ENCODE measurements at regions not wholly inside any gene's neighbourhood (a gene's known extent, or its start where the extent isn't known, plus 50 kb on each side); places are given as distances from the start of the nearest gene placed in this dataset.
"Not testable (repeated sequence)": the region's sequence is repeated elsewhere in the genome, so short reads cannot be mapped to it uniquely, and the experiment has no call there.

DNA sequence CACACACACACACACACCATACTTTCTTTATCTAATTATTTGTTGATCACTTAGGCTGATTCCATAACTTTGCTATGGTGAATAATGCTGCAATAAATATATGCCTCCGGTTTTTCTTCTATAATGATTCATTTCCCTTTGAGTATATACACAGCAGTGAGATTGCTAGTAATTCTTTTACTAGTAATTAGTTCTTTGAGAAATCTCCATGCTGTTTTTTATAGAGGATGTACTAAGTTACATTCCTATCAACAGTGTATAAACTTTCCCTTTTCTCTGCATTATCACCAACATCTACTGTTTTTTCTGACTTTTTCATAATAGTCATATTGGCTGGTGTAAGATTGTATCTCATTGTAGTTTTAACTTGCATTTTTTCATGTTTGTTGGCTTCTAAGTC lies 1405.1 kb downstream of the PCDH9 start:
- no peak for DNase-seq (ENCODE audit: low read depth in 2 of 2)

DNA sequence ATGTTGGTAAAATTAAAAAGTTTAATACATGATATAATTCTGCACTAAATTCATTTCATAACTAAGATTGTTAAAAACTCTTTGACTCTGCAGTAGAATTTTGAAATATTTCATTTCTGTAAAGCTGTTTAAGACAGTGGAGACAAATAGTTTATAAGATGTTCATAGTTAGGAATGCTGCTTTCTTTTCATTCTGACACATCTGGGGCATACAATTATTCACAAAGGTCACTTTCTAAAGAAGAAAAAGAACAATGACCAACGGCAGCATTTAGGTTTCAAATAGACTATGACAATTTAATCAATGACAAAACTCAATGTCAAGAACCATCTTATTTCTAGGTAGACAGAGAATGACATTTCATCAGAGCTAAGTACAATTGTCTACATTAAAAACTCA lies 1422.1 kb downstream of the PCDH9 start:
- no peak for DNase-seq (ENCODE audit: low read depth in 2 of 2)

DNA sequence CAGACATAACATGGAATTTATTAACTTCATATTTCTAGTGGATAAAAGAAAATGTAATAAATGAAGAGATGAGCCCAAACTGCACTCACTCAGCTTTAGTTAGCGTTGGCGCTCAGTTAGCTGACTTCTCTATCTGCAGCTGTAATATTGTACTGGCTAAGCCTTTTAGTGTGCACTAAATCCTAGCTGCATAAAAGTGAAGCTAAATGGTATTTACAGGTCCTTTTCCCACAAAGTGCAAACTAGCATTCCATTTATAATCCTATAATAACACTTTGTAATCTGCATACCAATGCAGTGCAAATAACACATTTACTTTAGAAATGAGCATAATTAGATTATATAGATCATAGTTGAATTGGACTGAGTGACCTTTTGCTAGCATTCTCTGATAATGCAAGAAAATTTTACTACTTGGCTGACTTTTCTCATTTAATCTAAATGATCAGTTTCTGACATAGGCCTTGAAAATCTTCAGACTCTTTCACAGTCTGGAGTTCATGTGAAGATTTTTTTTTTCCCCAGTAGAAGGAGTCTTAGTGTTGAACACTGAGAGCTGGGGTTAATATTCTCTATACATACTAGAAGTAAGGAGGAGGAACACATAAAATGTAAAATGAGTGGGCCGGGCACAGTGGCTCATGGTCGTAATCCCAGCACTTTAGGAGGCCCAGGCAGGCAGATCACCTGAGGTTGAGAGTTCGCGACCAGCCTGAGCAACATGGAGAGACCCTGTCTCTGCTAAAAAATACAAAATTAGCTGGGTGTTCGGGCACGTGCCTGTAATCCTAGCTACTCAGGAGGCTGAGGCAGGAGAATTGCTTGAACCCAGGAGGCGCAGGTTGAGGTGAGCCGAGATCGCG lies 1426.4 kb downstream of the PCDH9 start:
- DNase-seq (ENCODE audit: low read depth in 2 of 2), result no peak

DNA sequence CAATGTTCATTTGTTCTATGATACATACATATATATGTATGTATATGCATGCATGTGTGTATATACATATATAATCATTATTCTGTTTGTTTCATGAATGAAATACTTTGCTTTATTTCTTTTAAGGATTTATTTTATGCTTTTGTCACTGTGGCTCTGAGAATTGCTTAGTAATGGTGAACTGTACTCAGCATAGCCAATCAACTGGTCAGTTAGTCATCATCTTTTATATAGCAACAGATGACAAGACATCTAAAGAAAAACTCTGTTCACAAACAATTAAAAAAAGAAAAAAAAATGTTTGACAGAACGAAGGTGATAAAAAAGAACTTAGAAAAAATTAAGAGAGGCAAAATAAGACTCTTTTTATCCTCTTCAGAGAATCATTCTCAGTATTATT lies 1440.3 kb downstream of the PCDH9 start:
- DNase-seq (ENCODE audit: low read depth in 2 of 2), result no peak

DNA sequence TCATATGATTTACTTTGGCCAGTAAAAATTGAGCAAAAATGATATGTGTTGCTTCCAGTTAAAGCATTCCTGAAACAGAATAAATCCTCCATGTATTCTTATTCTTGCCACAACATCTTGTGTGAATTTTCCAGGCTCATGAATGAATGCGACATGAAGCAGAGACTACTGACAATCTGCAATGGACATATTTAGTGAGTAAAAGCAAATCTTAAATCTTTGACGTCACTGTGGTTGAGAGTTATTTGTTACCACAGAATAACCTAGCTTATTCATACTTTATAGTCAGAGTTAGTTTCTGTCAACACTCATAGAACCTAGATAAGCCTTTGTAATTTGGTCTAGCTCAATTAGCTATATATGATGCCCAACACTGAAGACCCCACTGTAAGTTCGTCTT lies 1443.1 kb downstream of the PCDH9 start:
- no peak for DNase-seq (ENCODE audit: low read depth in 2 of 2)

DNA sequence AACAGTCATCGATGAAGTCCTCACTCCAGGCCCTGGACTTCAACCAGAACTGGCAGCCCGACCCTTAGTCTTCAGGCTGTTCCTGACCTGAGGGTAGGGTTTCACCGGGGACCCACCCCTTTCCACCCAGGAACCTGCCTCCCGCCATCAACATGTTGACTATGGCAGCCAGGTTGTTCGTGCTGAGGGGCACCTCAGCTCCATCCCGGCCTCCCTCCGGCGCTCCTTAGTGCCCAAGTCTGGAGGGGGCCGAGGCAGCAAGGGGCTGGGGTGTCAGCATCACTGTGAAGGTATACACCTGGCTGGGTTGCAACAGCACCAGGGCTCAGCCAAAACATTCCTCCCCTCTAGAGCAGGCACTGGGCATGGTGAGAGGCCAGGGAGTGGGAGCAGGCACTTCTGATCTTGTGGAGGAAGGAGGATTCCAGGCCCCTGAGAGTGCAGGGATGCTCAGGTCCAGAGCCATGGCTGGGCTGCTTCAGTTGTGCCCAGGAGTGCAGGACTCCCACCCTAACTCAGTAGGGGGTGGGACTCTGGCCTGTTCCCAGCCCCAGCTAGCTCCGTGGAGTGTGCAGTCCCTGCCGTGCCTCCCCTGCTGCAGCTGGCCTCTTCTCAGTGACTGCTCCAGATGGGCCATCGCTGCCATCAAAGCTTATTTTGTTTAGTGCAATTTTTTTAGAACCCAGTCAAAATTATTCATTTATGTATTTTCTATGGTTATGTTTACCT lies 1445.9 kb downstream of the PCDH9 start:
- DNase-seq (ENCODE audit: low read depth in 2 of 2), result no peak

DNA sequence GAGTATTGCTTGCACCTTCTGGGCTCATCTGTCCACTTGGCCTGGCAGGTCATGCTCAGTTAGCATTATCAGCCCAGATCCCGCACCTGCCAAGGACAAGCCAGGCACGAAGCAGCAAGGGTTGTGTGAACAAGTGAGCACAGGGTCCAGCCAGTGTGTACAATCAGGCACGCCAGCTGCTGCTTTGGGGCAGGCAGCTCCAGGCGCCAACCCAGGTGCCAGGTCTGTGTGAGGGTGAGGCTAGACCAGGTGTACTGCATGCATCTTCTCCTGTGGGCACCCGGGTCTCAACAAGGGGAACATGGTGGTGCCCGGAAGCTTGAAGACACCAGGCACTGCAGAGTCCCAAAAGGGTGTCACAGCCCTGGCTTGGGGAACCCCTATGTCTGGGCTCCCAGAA lies 1446.8 kb downstream of the PCDH9 start:
- DNase-seq (ENCODE audit: low read depth in 2 of 2), result no peak

DNA sequence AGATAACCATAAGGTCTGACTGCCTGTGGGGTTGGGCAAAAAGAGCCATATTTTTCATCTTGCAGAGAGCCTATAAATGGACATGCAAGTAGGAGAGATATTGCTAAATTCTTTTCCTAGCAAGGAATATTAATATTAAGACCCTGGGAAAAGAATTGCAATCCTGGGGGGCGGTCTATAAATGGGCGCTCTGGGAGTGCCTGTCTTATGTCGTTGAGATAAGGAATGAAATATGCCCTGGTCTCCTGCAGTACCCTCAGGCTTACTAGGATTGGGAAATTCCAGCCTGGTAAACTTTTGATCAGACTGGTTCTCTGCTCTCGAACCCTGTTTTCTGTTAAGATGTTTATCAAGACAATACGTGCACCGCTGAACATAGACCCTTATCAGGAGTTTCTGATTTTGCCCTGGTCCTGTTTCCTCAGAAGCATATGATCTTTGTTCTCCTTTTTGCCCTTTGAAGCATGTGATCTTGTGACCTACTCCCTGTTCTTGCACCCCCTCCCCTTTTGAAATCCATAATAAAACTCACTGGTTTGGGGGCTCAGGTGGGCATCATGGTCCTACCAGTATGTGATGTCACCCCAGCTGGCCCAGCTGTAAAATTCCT lies 1458.3 kb downstream of the PCDH9 start:
- DNase-seq (ENCODE audit: low read depth in 2 of 2), result not testable (repeated sequence)

DNA sequence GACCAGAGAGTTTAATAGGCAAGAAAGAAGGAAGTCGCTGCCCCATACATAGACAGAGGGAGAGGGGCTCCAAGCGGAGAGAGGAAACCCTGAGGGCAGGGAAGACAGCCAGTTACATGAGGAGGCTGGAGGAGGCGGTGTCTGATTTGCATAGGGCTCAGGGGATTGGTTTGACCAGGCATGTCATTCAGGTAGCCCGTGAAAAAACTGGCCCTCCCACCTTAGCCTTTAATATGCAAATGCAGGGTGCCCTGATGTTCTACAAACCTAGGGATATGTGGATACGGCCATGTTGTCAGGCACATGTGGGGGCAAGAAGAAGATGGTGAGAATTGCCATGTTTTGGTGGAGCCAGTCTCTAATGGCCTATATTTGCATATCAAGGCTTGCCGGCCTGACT lies 1461.6 kb downstream of the PCDH9 start:
- DNase-seq (ENCODE audit: low read depth in 2 of 2), result no peak

DNA sequence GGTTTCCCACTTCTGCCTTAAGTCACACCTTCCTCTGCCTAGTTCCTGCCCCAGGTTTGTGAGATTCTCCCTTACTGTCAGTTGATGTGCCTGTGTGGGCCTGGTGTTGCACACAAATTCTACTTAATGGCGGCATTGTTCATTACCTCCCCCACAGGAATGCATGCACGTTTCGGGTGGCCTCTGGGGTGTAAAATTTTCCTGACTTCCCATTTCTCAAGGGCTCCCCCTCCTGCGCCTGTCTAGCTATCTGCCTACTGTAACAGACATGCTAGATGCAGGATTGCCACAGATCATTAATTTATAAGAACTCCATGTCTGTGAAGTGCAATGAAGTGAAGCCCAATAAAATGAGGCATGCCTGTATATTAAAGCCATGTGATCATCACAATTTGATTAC lies 1466.3 kb downstream of the PCDH9 start:
- DNase-seq (ENCODE audit: low read depth in 2 of 2), result no peak

DNA sequence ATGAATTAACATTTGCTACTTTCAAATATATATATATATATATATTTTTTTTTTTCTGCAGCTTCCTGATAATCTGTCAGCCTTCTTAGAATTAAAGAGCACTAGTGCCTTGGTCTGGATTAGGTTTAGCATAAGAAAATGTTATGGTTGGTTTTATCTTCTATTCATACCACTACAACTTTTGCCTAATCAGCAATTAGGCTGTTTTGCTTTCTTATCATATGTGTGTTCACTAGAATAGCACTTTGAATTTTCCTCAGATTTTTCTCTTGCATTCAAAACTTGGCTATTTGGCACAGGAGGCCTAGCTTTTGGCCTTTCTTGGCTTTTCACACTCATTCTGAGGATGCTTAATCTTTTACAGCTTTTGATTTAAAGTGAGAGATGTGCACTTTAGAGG lies 1468.1 kb downstream of the PCDH9 start:
- no peak for DNase-seq (ENCODE audit: low read depth in 2 of 2)

DNA sequence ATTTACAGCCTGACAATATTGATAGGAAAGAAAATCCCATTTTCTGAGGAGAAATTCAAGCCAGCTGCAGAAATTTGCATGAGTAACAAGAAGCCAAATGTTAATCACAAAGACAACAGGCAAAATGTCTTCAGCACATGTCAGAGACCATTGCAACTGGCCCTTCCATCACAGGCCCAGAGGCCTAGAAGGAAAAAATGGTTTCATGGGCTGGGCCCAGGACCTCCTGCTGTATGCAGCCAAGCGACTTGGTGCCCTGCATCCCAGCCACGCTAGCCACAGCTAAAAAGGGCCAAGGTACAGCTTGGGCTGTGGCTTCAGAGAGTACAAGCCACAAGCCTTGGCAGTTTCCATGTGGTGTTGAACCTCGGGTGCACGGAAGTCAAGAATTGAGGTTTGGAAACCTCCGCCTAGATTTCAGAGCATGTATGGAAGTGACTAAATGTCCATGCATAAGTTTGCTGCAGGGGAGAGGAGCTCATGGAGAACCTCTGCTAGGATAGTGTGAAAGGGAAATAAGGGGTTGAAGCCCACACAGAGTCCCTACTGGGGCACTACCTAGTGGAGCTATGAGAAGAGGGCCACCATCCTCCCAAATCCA lies 1474.0 kb downstream of the PCDH9 start:
- no peak for DNase-seq (ENCODE audit: low read depth in 2 of 2)

DNA sequence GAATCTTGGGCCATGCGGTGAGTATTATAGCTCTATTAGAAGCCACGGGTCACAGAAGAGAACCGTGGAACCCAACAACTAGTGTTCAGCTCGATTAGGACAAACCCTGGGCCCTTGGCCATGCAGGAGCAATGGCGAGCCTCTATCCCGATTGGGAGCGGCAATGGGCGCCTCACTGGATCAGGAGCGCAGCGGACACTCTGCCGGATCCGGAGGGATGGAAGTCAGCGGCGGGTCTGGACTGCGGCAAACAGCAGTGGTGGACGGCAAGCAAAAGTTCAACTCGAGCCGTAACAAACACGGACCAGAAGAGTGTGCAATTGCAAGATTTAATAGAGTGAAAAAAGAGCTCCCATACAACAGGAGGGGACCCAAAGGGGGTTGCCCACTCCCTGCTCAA lies 1481.9 kb downstream of the PCDH9 start:
- no peak for DNase-seq (ENCODE audit: low read depth in 2 of 2)

DNA sequence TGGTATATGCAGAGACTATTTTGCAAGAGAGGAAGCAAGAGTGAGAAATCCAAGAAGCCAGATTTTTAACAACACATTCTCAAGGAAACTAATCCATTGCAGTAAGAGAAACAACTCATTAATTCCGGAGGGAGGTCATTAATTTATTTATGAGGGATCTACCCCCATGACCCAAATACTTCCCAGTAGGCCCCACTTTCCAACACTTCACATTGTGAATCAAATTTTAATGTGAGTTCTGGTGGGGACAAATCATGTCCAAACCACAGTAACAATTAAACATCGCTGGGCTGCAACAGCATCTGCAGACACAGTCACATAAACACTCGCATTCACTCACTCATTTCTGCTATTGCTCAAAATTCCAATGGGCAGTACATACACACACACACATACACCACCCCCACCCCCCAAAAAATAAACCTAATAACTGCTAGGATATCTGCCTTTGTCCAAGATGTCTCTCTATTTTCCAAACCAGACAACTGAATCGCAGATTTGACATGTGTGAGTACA lies 1483.7 kb downstream of the PCDH9 start:
- no peak for DNase-seq (ENCODE audit: low read depth in 2 of 2)

DNA sequence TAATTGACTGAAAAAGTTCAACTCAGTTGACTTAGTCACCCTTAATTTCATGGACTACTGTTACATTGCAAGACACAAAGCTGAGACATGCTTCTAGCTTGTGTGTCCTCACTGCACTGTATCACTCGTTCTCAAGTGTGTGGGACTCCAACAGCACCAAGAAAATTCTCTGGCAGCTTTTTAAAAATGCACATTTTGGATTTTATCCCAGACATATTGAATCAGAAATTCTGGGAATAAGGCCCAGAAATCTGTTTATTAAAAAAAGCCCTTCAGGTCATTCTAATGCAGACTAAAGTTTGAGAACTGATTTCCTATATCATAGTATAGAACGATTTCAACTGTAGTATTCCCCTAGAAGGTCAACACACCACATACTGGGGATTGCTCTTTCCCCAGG lies 1485.3 kb downstream of the PCDH9 start:
- DNase-seq (ENCODE audit: low read depth in 2 of 2), result no peak

DNA sequence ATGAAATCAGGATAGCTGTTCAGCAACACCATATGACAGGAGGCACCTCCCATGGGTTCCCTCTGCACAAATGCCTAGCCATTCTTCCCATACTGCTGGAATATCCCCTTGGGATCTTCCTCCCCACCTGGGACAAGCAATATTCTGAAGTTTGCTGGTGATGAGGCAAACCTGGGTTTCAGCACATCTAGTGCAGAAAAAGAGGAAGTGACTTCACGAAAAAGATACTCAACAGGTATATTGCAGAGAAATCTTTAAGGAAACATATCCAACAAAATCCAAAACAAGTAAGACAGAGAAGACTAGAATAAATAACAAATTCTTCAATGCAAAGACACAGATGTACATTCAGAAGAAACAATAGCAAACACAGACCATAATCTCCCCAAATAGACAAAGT lies 1497.0 kb downstream of the PCDH9 start:
- no peak for DNase-seq (ENCODE audit: low read depth in 2 of 2)

DNA sequence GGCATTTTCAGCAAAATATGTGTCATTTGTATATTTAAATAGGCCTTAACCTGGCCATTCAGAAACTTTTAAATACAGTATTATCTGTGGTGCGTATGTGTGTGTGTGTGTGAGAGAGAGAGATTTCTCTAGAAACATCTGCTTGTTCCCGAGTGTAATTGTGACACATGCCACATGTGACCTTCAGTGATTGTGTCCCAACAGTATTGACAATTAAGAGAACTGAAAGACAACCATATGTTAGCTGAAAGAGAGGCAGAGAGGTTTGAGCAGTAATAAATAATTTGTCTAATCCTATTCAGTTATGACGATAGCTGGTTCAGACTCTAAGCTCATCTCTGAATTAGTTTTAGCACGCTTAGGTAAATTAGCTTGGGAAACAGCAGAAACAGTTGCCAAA lies 1503.1 kb downstream of the PCDH9 start:
- no peak for DNase-seq (ENCODE audit: low read depth in 2 of 2)

DNA sequence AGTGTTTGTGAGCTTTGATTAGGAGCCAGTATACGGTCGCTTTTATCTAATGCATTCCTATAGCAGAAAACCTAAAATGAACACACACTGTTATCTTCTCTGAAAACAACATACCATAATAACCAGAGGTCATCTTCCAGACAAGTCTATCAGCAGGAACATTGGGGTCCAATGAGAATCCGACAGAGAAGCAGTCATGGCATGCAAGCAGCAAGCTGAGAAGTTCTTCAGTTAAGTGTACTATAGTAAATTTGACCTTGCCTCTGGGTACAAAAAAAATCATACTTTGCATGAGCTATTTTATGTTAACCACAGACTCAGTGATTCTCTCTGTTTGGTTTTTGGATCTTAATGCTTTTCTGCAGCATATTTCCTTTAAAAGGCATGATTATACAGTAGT lies 1505.1 kb downstream of the PCDH9 start:
- no peak for DNase-seq (ENCODE audit: low read depth in 2 of 2)

DNA sequence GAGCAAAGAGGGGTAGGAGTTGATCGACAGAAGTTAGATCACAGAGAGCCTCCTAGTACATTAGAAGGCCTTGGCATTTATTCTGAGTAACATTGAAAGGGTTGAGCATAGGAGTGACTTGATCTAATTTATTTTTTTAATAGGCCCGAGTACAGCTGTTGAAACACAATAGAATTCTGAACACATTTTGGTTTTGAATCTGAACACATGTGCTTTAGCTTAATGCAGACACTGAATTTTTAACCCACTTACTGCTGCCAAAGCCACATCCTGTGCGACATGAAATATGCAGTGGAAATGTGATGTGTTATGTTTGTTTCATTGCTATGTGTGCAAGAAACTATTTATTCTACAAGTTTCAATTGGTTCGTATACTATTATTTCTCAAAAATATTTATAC lies 1505.9 kb downstream of the PCDH9 start:
- no peak for DNase-seq (ENCODE audit: low read depth in 2 of 2)

DNA sequence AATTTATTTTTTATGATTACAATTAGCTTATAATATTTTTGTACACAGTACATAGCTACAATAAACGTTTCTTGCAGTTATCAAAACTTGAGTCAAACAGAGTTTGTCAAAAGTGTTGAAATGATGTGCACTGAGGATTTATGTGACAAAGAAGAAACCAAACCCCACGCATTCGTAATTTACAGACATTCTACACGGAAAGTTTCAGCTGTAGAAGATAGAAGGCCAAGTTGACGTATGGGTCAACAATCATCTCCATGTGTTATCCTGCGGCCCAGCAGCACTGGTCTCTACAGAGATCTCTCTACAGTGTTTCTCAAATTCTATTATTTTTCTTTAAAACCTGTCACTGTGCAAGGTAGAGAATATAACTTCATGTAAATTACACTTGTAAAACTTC lies 1507.6 kb downstream of the PCDH9 start:
- no peak for DNase-seq (ENCODE audit: low read depth in 2 of 2)

DNA sequence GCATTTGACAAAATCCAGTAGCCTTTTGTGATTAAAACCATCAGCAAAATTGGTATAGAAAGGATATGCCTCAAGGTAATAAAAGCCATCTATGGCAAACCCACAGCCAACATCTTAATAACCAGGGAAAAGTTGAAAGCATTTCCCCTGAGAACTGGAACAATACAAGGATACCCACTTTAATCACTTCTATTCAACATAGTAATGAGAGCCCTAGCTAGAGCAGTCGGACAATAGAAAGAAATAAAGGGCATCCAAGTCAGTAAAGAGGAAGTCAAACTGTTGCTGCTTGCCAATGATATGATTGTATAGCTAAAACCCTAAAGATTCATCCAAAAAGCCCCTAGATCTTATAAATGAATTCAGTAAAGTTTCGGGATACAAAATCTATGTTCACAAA lies 1510.3 kb downstream of the PCDH9 start:
- DNase-seq (ENCODE audit: low read depth in 2 of 2), result no peak

DNA sequence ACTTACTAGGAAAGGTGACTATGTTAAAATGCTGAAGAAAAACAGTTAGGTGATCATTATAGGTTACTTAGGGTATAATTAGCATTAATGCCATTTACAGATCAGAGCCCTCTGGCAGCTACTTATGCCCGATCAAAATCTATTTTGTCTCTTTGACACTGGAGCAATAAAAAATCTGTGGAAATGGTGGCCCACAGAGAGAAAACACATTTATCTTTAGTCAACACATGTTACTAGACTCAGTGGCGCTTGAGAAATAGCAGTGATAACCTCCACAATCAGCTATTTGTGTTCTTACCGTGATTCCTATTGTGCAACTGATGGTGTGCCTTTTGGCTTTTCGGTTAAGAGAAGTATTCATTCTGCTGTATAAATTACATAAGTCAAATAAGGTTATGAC lies 1519.6 kb downstream of the PCDH9 start:
- DNase-seq (ENCODE audit: low read depth in 2 of 2), result no peak
